ENCODE measurements at regions not wholly inside any gene's neighbourhood (a gene's known extent, or its start where the extent isn't known, plus 50 kb on each side); places are given as distances from the start of the nearest gene placed in this dataset.

DNA sequence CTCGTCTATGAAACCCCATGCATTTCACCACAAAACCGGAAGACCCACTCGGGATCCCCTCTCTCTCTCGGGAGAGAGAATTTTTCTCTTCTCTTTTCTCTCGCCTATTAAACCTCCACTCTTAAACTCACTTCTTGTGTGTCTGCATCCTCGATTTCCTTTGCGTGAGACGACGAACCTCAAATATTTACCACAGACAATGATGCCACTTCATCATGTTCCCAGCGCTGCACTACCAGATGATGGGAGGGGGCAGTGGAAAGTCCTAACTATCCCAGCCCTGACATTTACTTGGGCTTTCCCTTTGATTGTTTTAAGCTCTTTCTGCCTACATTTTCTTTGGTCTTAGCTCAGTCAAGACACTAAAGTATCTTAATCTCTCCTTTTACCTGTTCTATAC, 906.7 kb downstream of the GRID1 start:
- TF ChIP-seq, protein P1, sequence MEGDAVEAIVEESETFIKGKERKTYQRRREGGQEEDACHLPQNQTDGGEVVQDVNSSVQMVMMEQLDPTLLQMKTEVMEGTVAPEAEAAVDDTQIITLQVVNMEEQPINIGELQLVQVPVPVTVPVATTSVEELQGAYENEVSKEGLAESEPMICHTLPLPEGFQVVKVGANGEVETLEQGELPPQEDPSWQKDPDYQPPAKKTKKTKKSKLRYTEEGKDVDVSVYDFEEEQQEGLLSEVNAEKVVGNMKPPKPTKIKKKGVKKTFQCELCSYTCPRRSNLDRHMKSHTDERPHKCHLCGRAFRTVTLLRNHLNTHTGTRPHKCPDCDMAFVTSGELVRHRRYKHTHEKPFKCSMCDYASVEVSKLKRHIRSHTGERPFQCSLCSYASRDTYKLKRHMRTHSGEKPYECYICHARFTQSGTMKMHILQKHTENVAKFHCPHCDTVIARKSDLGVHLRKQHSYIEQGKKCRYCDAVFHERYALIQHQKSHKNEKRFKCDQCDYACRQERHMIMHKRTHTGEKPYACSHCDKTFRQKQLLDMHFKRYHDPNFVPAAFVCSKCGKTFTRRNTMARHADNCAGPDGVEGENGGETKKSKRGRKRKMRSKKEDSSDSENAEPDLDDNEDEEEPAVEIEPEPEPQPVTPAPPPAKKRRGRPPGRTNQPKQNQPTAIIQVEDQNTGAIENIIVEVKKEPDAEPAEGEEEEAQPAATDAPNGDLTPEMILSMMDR (IDR thresholded peaks at IDR 0.05) = no peak
- TF ChIP-seq POLR2A (IDR thresholded peaks at IDR 0.05) = no peak
